ENCODE measurements at regions not wholly inside any gene's neighbourhood (a gene's known extent, or its start where the extent isn't known, plus 50 kb on each side); places are given as distances from the start of the nearest gene placed in this dataset.

- peak; percentile 18 to 53 (median 32) for DNase-seq (ENCODE audit: low read depth in 4 of 4, low spot score in 3 of 4)
Observed at GRCh38 chr20:10857352-10858070, 183.7 kb upstream of the JAG1 start.

GRCh38 chr20:10861090-10861489 is 187.3 kb upstream of the JAG1 start:
- no peak for DNase-seq (ENCODE audit: low read depth in 4 of 4, low spot score in 3 of 4)

- no peak for DNase-seq (ENCODE audit: low read depth in 4 of 4, low spot score in 3 of 4)
Observed at GRCh38 chr20:10861619-10862018, 187.8 kb upstream of the JAG1 start.

- no peak for DNase-seq (ENCODE audit: low read depth in 4 of 4, low spot score in 3 of 4)
Observed at GRCh38 chr20:10863337-10864060, 189.7 kb upstream of the JAG1 start.

- DNase-seq (ENCODE audit: low read depth in 4 of 4, low spot score in 3 of 4): no peak
Observed at GRCh38 chr20:10864076-10864672, 190.4 kb upstream of the JAG1 start.

- no peak for DNase-seq (ENCODE audit: low read depth in 4 of 4, low spot score in 3 of 4)
Observed at GRCh38 chr20:10868299-10868698, 194.5 kb upstream of the JAG1 start.

- no peak for DNase-seq (ENCODE audit: low read depth in 4 of 4, low spot score in 3 of 4)
Observed at GRCh38 chr20:10873026-10873425, 199.2 kb upstream of the JAG1 start.

- DNase-seq (ENCODE audit: low read depth in 4 of 4, low spot score in 3 of 4): no peak
Observed at GRCh38 chr20:10875653-10876052, 201.9 kb upstream of the JAG1 start.

GRCh38 chr20:10876558-10876957 is 202.8 kb upstream of the JAG1 start:
- DNase-seq (ENCODE audit: low read depth in 4 of 4, low spot score in 3 of 4): no peak

GRCh38 chr20:10877342-10877741 is 203.5 kb upstream of the JAG1 start:
- DNase-seq (ENCODE audit: low read depth in 4 of 4, low spot score in 3 of 4): no peak

GRCh38 chr20:10883166-10883565 is 209.4 kb upstream of the JAG1 start:
- no peak for DNase-seq (ENCODE audit: low read depth in 4 of 4, low spot score in 3 of 4)

- DNase-seq (ENCODE audit: low read depth in 4 of 4, low spot score in 3 of 4): no peak
Observed at GRCh38 chr20:10893321-10893720, 219.5 kb upstream of the JAG1 start.

- DNase-seq (ENCODE audit: low read depth in 4 of 4, low spot score in 3 of 4): no peak
Observed at GRCh38 chr20:10897336-10897735, 223.5 kb upstream of the JAG1 start.

GRCh38 chr20:10898552-10898951 is 224.8 kb upstream of the JAG1 start:
- no peak for DNase-seq (ENCODE audit: low read depth in 4 of 4, low spot score in 3 of 4)

GRCh38 chr20:10902174-10902573 is 228.4 kb upstream of the JAG1 start:
- DNase-seq (ENCODE audit: low read depth in 4 of 4, low spot score in 3 of 4): no peak

- no peak for DNase-seq (ENCODE audit: low read depth in 4 of 4, low spot score in 3 of 4)
Observed at GRCh38 chr20:10902576-10903282, 228.9 kb upstream of the JAG1 start.

- DNase-seq (ENCODE audit: low read depth in 4 of 4, low spot score in 3 of 4): no peak
Observed at GRCh38 chr20:10906834-10907233, 233.0 kb upstream of the JAG1 start.

GRCh38 chr20:10909803-10910202 is 236.0 kb upstream of the JAG1 start:
- DNase-seq (ENCODE audit: low read depth in 4 of 4, low spot score in 3 of 4): no peak

GRCh38 chr20:10910535-10911178 is 236.9 kb upstream of the JAG1 start:
- no peak for DNase-seq (ENCODE audit: low read depth in 4 of 4, low spot score in 3 of 4)

GRCh38 chr20:10911298-10911697 is 237.5 kb upstream of the JAG1 start:
- no peak for DNase-seq (ENCODE audit: low read depth in 4 of 4, low spot score in 3 of 4)

- no peak for DNase-seq (ENCODE audit: low read depth in 4 of 4, low spot score in 3 of 4)
Observed at GRCh38 chr20:10915815-10916214, 242.0 kb upstream of the JAG1 start.

Data from left renal pelvis (tissue), 4 donors.